Ovary (tissue), 7 donors: ENCODE measurements at regions not wholly inside any gene's neighbourhood (a gene's known extent, or its start where the extent isn't known, plus 50 kb on each side); places are given as distances from the start of the nearest gene placed in this dataset.

Experiments
- DNase-seq, 5 donors: peaks; one replicate each; pipeline ENCODE4 v3.0.0-alpha.2; 2019 to 2020
- H3K27ac ChIP-seq, 2 donors: fragments of 200-600 bp; one replicate each; pipeline versions ENCODE4 v1.5.1 to v1.8.0; 2019 to 2022
- H3K27me3 ChIP-seq: fragments of 200-600 bp; one replicate; pipeline ENCODE4 v1.8.0; 2022
- H3K36me3 ChIP-seq: fragments of 200-600 bp; sonication (generic); one replicate; pipeline ENCODE4 v1.5.1; 2019
- H3K4me1 ChIP-seq: one replicate; pipeline ENCODE4 v1.8.1; 2013; ENCODE audit warnings: mild to moderate bottlenecking, moderate library complexity; ENCODE audit not compliant: insufficient read depth
- H3K4me3 ChIP-seq: fragments of 200-600 bp; sonication (generic); one replicate; pipeline ENCODE4 v1.5.1; 2017
- H3K9me3 ChIP-seq, 2 donors: fragments of 200-600 bp in 1 of 2; sonication (generic) in 1 of 2; one replicate each; pipeline versions ENCODE4 v1.5.1 to v1.8.1; 2013 to 2019; ENCODE audit warnings: mild to moderate bottlenecking in 1 of 2, moderate library complexity in 1 of 2
- CTCF ChIP-seq, 3 donors: fragments of 450-650 bp in 2 of 3; fragments of 200-600 bp in 1 of 3; IDR thresholded peaks; one replicate each; pipeline versions ENCODE4 v1.5.1 to v1.8.0; 2016 to 2022; ENCODE audit warnings: antibody characterized with exemption in 3 of 3, mild to moderate bottlenecking in 1 of 3
- EP300 ChIP-seq: sonication (generic); formaldehyde crosslinking; IDR thresholded peaks from one replicate; pipeline ENCODE4 v1.6.1; 2017; ENCODE audit warnings: antibody characterized with exemption
- POLR2A ChIP-seq: fragments of 450-650 bp; IDR thresholded peaks from one replicate; pipeline ENCODE4 v1.6.1; 2017; ENCODE audit warnings: antibody characterized with exemption, mild to moderate bottlenecking, moderate library complexity
- WGBS, 3 donors: extraction: QIAGEN DNeasy Blood & Tissue Kit in 1 of 3; methylation state at CpG; one replicate each; pipeline versions ENCODE4 v1.1.5 to v1.1.7; 2013 to 2017; 5-methylcytosine and 5-hydroxymethylcytosine counted together
- intact Hi-C, 4 donors: fragments of 100-400 bp; cut with DNase I; formaldehyde crosslinking; loops; one replicate each; pipeline versions ENCODE4 v1.11.0 to v1.15.1; 2022 to 2023
- donor health status: DM: no; HTN: no; CAD: no; lungs with moderate emphysema.
- donor health status: DM: no; HTN: no; CAD: no.
- donor health status: Bipolar disorder and iron deficiency.
- donor health status: DM: no; HTN: no; CAD: no.
- donor health status: DM: yes; HTN: yes; CAD: no.

DNA sequence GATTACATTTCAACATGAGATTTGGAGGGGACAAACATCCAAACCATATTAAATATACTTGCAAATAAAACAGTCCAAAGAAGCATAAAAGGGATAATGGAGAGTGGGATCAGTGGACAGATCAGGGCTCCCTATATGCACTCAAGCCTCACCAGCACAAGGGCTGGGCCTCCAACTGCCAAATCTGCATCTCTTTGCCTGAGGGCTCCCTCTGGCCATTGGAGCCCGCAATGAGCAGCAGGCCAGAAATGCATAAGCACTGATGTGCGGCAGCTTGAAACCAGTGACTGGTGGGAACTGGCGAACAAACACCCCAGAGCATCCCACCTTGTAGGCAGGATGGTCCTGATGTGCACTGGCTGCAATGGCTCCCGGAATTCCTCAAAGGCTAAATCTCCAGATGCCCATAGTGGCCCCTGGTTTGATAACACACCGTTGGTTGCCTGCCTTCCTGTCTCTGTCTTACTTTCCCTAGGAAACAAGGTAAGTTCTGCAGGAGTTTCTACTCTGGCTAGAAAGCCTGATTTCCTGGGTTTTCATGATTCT is 55.9 kb upstream of the POMGNT2 start:
- Histone ChIP-seq H3K27ac (no peak overlapping the region), H3K36me3 (no peaks in the 10 kb centered on the region), H3K4me3 (no peak overlapping the region), H3K9me3 (no peaks in the 10 kb centered on the region), H3K27me3 (no peaks in the 10 kb centered on the region), H3K4me1 (no peaks in the 10 kb centered on the region)
- no peak for TF ChIP-seq POLR2A
- TF ChIP-seq EP300 = no peak
- no peak for TF ChIP-seq CTCF (IDR thresholded peaks at IDR 0.05)
- intact Hi-C loops = loop anchor here in 2 of 4 donors (10.0 kb wide), 2 partner anchors 333 to 343 kb away; no protein-coding TSS in a partner anchor
- WGBS, 3 donors = 55 to 78% (median 68%) methylated on average over 5 of the region's 5 CpGs
- DNase-seq = no peak

DNA sequence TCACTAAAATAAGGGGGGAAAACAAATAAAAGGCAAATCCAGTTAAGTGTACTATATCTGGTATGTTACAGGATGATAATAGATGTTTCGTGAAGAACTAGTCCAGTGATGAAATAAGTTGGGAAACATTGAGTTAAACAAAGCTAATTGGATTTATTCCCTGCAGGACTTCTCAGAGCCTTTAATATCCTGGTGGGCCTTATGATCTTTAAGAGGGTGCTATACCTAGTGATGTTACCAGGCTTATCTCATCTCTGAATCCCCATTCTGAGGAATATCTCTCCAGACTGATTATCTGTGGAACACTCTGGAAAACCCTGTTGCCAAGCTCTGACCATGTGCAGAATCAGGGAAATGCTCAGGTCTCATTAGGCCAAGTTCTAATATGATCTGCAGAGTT is 54.8 kb upstream of the POMGNT2 start:
- WGBS, 3 donors = 49 to 70% (median 56%) methylated on average over 1 of the region's 1 CpG
- no peaks in the 10 kb centered on the region for H3K36me3 ChIP-seq
- intact Hi-C loops = loop anchor here in 2 of 4 donors (10.0 kb wide), 2 partner anchors 334 to 344 kb away; no protein-coding TSS in a partner anchor
- no peaks in the 10 kb centered on the region for H3K9me3 ChIP-seq
- H3K4me1 ChIP-seq = no peaks in the 10 kb centered on the region
- no peak overlapping the region for H3K27ac ChIP-seq
- no peak for TF ChIP-seq CTCF (IDR thresholded peaks at IDR 0.05)
- TF ChIP-seq POLR2A = no peak
- TF ChIP-seq EP300 = no peak
- H3K4me3 ChIP-seq = no peak overlapping the region
- DNase-seq = no peak
- H3K27me3 ChIP-seq = no peaks in the 10 kb centered on the region

DNA sequence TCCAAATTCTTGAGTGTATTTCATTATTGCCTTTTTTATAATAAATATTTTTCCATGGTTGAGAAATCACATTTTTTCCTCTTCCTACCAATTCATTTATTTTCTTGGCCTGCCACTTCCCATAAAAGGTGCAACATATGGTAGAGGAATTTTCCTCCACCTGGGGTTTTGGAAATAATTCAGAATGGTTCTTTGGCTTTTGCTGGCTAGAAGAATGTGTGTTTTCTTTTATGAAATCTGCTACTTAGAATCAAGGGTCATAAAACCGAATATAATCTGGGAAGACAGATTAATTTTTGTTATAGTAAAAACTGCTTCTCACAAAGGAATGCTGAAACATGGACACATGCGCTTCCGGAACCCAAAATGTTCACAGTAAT is 54.0 kb upstream of the POMGNT2 start:
- H3K36me3 ChIP-seq = no peaks in the 10 kb centered on the region
- no peak for DNase-seq
- WGBS, 3 donors = 22 to 48% (median 23%) methylated on average over 3 of the region's 3 CpGs
- TF ChIP-seq POLR2A = no peak
- no peak for TF ChIP-seq CTCF (IDR thresholded peaks at IDR 0.05)
- no peak for TF ChIP-seq EP300
- H3K27ac ChIP-seq = no peak overlapping the region
- H3K4me3 ChIP-seq = no peak overlapping the region
- H3K27me3 ChIP-seq = no peaks in the 10 kb centered on the region
- no peaks in the 10 kb centered on the region for H3K4me1 ChIP-seq
- intact Hi-C loops = loop anchor here (5.0 to 10.0 kb wide), 5 partner anchors 195 to 345 kb away; no protein-coding TSS in a partner anchor
- no peaks in the 10 kb centered on the region for H3K9me3 ChIP-seq

DNA sequence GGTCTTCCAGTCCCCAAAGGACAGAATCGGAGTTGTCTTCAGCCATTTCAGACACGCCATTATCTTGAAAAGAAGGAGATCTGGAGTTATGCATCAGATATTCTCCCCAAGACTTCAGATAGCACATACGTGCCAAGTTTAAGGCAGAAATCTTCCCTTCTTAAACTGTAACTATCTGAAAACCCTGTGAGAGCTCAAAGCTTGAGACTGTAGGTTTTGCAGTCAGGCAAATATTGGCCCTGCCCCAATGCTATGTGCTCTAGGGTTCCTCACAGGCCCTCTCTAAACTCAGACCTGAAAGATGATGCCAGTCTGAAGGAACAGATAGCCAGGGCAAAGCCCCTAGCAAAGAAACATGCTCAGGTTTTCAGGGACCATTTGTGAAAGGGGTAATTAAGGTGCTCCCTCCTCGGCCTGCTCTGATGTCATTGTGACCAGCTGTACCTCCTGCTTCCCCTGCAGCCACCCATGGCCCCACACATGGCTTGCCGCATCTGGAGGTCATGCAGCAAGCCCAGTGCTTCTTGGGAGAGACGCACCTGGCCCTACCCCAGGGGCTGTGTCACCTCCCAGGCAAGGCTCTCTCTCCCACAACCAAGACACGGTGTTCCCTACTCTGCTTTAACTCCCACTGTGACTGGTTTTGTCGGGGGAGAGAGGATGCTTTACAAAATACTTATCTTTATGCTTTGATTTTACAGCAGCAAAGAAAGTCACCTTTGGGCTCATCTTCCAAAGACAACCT is 53.4 kb upstream of the POMGNT2 start:
- 52 to 77% (median 58%) methylated on average over 8 of the region's 8 CpGs for WGBS, 3 donors
- Histone ChIP-seq H3K27me3 (no peaks in the 10 kb centered on the region), H3K4me3 (no peak overlapping the region), H3K36me3 (no peaks in the 10 kb centered on the region), H3K9me3 (no peaks in the 10 kb centered on the region), H3K4me1 (peaks cover 5% of the 10 kb centered on the region), H3K27ac (no peak overlapping the region)
- no peak for TF ChIP-seq POLR2A
- no peak for TF ChIP-seq CTCF (IDR thresholded peaks at IDR 0.05)
- no peak for TF ChIP-seq EP300
- DNase-seq = no peak
- intact Hi-C loops = loop anchor here (5.0 to 10.0 kb wide), 3 partner anchors 195 to 202 kb away; no protein-coding TSS in a partner anchor
